Epithelial cell of esophagus (primary cell): ENCODE measurements at regions not wholly inside any gene's neighbourhood (a gene's known extent, or its start where the extent isn't known, plus 50 kb on each side); places are given as distances from the start of the nearest gene placed in this dataset.

Experiments
- DNase-seq: peaks from one replicate; pipeline ENCODE4 v3.0.0; 2010; ENCODE audit warnings: low read depth
- H3K4me3 ChIP-seq: 2 replicates; pipeline ENCODE4 v1.5.1; 2011; ENCODE audit warnings: mild to moderate bottlenecking, low read length, control low read depth
- CTCF ChIP-seq: IDR thresholded peaks from 2 replicates; pipeline ENCODE4 v1.5.1; 2011; ENCODE audit warnings: low read depth, mild to moderate bottlenecking, low read length, control low read depth, inconsistent platforms; ENCODE audit not compliant: insufficient read depth; ENCODE audit errors: missing control alignments

GRCh38 chr12:84572196-84572595 is 340.4 kb downstream of the SLC6A15 start:
- DNase-seq: peak; percentile 6
- no peak overlapping the region for H3K4me3 ChIP-seq
- TF ChIP-seq CTCF: no peak

- no peak overlapping the region for H3K4me3 ChIP-seq
- no peak for TF ChIP-seq CTCF
- no peak for DNase-seq
Observed at GRCh38 chr12:84562331-84562730, 350.3 kb downstream of the SLC6A15 start.

- no peak for TF ChIP-seq CTCF
- no peak overlapping the region for H3K4me3 ChIP-seq
- no peak for DNase-seq
Observed at GRCh38 chr12:84561351-84561750, 351.2 kb downstream of the SLC6A15 start.

GRCh38 chr12:84554199-84554723 is 358.3 kb downstream of the SLC6A15 start:
- DNase-seq: no peak
- H3K4me3 ChIP-seq: no peak overlapping the region
- no peak for TF ChIP-seq CTCF

- DNase-seq: no peak
- TF ChIP-seq CTCF: no peak
- H3K4me3 ChIP-seq: no peak overlapping the region
Observed at GRCh38 chr12:84553331-84554117, 359.1 kb downstream of the SLC6A15 start.

- no peak overlapping the region for H3K4me3 ChIP-seq
- TF ChIP-seq CTCF: no peak
- DNase-seq: no peak
Observed at GRCh38 chr12:84551373-84551772, 361.2 kb downstream of the SLC6A15 start.

- no peak for DNase-seq
- H3K4me3 ChIP-seq: no peak overlapping the region
- no peak for TF ChIP-seq CTCF
Observed at GRCh38 chr12:84550518-84550917, 362.1 kb downstream of the SLC6A15 start.
